BLaER1 treated with 17β-estradiol and CSF1 and Interleukin-3, amounts not matched to agents 10 nM and 100 nM (cell line): ENCODE measurements at regions not wholly inside any gene's neighbourhood (a gene's known extent, or its start where the extent isn't known, plus 50 kb on each side); places are given as distances from the start of the nearest gene placed in this dataset.
"Not testable (repeated sequence)": the region's sequence is repeated elsewhere in the genome, so short reads cannot be mapped to it uniquely, and the experiment has no call there.

Source experiments
- H3K27ac ChIP-seq, 11 experiments: shearing (Covaris generic); formaldehyde crosslinking; 2 replicates each; pipeline ENCODE4 v1.8.1; 2022
- H3K27me3 ChIP-seq, 11 experiments: shearing (Covaris generic); formaldehyde crosslinking; 2 replicates each; pipeline ENCODE4 v1.8.1; 2022
- H3K36me3 ChIP-seq, 11 experiments: shearing (Covaris generic); formaldehyde crosslinking; 2 replicates each; pipeline ENCODE4 v1.8.1; 2022
- H3K4me1 ChIP-seq, 10 experiments: shearing (Covaris generic); formaldehyde crosslinking; 2 replicates each; pipeline ENCODE4 v1.8.1; 2022
- H3K4me2 ChIP-seq, 11 experiments: shearing (Covaris generic); formaldehyde crosslinking; 2 replicates each; pipeline ENCODE4 v1.8.1; 2022
- H3K4me3 ChIP-seq, 10 experiments: shearing (Covaris generic); formaldehyde crosslinking; 2 replicates each; pipeline ENCODE4 v1.8.1; 2022
- H3K9ac ChIP-seq, 11 experiments: shearing (Covaris generic); formaldehyde crosslinking; 2 replicates each; pipeline ENCODE4 v1.8.1; 2022
- H3K9me3 ChIP-seq, 11 experiments: shearing (Covaris generic); formaldehyde crosslinking; replicated peaks in 1 of 11; 2 replicates each; pipeline ENCODE4 v1.8.1; 2022
- H4K20me1 ChIP-seq, 11 experiments: shearing (Covaris generic); formaldehyde crosslinking; 2 replicates each; pipeline ENCODE4 v1.8.1; 2022
- Cebpa-rat ChIP-seq, 11 experiments: shearing (Covaris generic); IDR thresholded peaks; 2 replicates each; pipeline ENCODE4 v1.8.1; 2022

DNA sequence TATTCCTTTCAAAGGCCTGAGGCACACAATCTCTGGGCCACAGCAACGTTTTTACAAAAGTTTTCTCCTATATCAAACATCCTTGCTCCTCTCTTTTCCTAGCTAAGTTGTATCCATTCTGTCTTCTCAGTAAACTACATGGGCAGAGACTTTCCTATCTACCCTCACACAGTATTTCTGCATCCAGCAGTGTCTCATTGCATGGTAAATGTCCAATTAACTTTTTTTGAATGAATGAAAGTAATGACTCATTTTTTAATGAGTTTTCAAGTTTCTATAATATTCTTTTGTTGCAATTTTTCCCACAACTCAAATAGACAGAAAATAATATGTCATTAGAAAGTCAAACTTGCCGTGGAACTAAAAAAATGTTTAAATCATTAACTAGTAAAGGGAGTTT lies 688.6 kb downstream of the JRKL start:
- H3K4me3 ChIP-seq, result no peak overlapping the region
- TF ChIP-seq Cebpa-rat (IDR thresholded peaks at IDR 0.05), result no peak
- H3K27ac ChIP-seq, result no peak overlapping the region
- H3K4me1 ChIP-seq, result no peaks in the 10 kb centered on the region
- no peaks in the 10 kb centered on the region for H3K27me3 ChIP-seq
- no peaks in the 10 kb centered on the region for H3K36me3 ChIP-seq
- H3K9ac ChIP-seq, result no peak overlapping the region
- H4K20me1 ChIP-seq, result no peaks in the 10 kb centered on the region
- peaks cover 12 to 21% (median 14%) of the 10 kb centered on the region in 11 experiments for H3K9me3 ChIP-seq
- H3K4me2 ChIP-seq, result no peak overlapping the region

DNA sequence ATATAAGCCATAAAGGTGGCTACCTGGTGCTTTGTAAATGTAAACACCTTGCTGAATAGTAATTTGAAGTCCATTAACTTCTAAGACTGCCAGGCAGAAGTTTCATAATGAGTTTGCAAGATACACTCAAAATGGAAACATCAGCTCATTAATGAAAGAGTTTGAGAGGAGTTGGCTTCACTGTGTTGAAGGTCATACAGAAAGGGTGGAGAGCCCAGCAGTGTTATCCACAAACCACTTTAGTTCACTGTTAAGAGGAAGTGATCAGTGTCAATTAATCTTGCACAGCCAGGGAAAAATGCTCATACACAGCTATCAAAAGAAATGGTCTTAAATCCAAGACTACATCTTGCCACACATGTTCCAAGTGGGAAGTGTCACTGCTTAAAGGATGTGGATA lies 689.4 kb downstream of the JRKL start:
- H3K27ac ChIP-seq, result no peak overlapping the region
- H3K4me2 ChIP-seq, result no peak overlapping the region
- no peaks in the 10 kb centered on the region for H3K27me3 ChIP-seq
- no peaks in the 10 kb centered on the region for H3K4me1 ChIP-seq
- H3K9ac ChIP-seq, result no peak overlapping the region
- no peaks in the 10 kb centered on the region for H4K20me1 ChIP-seq
- H3K36me3 ChIP-seq, result no peaks in the 10 kb centered on the region
- no peak for TF ChIP-seq Cebpa-rat (IDR thresholded peaks at IDR 0.05)
- H3K9me3 ChIP-seq, result peaks cover 4 to 13% (median 6%) of the 10 kb centered on the region in 11 experiments
- no peak overlapping the region for H3K4me3 ChIP-seq

DNA sequence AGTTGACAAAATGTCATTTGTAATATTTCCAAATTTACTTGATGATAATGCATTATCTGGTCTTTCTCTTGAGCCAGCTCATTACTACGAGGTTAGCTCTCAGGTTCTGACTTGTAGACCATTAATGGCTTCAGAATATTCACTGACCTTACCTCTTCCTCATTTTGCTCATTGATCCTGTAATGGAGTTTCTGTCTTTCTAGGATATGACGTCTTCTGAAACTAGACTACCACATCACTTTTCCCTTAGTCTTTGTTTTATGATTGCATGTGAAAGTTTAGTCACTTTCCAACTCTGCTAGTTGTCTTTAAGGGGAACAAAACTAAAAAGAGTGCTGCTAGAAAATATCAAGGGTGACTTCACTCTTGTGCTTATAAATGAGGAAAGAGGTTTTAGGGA lies 697.6 kb downstream of the JRKL start:
- Histone ChIP-seq H3K27ac (no peak overlapping the region), H3K4me2 (no peak overlapping the region), H3K27me3 (no peaks in the 10 kb centered on the region), H3K9me3 (no peaks in the 10 kb centered on the region), H3K9ac (no peak overlapping the region), H3K36me3 (no peaks in the 10 kb centered on the region), H3K4me1 (no peaks in the 10 kb centered on the region), H3K4me3 (no peak overlapping the region), H4K20me1 (no peaks in the 10 kb centered on the region)
- no peak for TF ChIP-seq Cebpa-rat (IDR thresholded peaks at IDR 0.05)

DNA sequence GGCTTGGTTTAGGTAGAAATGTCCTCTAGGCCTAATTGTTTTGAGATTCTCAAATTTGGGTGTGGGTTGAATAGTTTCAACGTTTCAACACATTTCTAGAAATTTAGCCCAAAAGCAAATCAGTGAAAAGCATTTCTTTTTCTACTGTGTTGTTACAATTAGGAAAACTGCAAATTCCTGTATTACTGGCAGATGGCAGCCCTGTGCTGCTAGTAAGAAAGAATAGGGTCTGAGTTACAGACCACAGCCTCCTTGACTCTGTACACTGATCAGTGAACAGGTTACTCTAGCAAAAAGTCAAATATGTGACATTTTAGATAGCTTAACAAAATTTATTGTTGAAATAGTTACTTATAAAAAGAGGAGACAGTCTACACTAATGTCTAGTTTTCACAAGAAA lies 703.0 kb downstream of the JRKL start:
- H3K9ac ChIP-seq, result no peak overlapping the region
- H3K4me3 ChIP-seq, result no peak overlapping the region
- no peaks in the 10 kb centered on the region for H3K4me1 ChIP-seq
- no peaks in the 10 kb centered on the region for H3K9me3 ChIP-seq
- no peak overlapping the region for H3K4me2 ChIP-seq
- H3K27me3 ChIP-seq, result no peaks in the 10 kb centered on the region
- TF ChIP-seq Cebpa-rat (IDR thresholded peaks at IDR 0.05), result no peak
- no peaks in the 10 kb centered on the region for H4K20me1 ChIP-seq
- no peaks in the 10 kb centered on the region for H3K36me3 ChIP-seq
- H3K27ac ChIP-seq, result no peak overlapping the region

DNA sequence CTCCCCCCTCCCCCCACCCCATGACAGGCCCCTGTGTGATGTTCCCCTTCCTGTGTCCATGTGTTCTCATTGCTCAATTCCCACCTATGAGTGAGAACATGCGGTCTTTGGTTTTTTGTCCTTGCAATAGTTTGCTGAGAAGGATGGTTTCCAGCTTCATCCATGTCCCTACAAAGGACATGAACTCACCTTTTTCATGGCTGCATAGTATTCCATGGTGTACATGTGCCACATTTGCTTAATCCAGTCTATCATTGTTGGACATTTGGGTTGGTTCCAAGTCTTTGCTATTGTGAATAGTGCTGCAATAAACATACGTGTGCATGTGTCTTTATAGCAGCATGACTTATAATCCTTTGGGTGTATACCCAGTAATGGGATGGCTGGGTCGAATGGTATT lies 712.4 kb downstream of the JRKL start:
- not testable (repeated sequence) for H3K27ac ChIP-seq, H3K9me3 ChIP-seq, H3K4me3 ChIP-seq, H3K36me3 ChIP-seq, H3K4me2 ChIP-seq, H3K9ac ChIP-seq, H3K27me3 ChIP-seq, H3K4me1 ChIP-seq, H4K20me1 ChIP-seq

DNA sequence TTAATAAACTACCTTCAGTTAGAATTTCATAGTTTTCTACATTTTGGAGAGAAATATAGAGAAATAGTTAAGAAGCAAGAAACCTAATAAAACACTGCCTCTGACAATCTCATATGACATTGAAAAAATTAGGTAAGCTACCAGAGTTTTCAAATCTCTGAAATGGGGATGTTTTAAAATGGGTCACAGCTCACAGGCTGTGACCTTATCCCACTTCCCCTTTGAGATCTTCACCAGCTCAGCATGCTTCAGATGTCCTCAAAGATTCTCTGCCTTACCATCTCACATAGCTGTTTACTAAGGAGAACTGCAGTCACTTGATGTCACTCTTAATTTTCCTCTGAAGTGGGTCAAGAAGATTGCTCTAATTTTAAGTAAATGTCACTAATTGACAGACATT lies 717.8 kb downstream of the JRKL start:
- Histone ChIP-seq H3K9me3 (no peaks in the 10 kb centered on the region), H3K36me3 (no peaks in the 10 kb centered on the region), H3K27me3 (no peaks in the 10 kb centered on the region), H4K20me1 (no peaks in the 10 kb centered on the region), H3K27ac (no peak overlapping the region), H3K9ac (no peak overlapping the region), H3K4me1 (no peaks in the 10 kb centered on the region), H3K4me2 (no peak overlapping the region), H3K4me3 (no peak overlapping the region)
- no peak for TF ChIP-seq Cebpa-rat (IDR thresholded peaks at IDR 0.05)

DNA sequence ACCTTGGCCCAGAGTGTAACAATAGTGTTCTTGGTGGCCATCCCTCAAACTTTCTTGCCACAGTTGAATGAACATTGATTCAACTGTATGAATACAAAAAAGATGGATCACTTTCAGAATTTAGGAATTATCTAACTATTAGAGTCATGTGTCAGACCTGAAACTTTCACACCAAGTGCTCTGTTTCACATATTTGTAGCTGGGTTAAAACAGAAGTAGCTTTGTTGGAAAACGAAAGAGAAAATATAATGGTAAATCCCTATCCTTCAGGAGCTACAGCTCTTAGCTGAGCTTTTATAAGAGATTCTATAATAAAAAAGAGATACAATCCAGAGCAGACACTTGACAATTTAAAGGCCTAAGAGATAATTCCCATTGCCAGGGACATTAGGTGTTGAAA lies 719.3 kb downstream of the JRKL start:
- H3K9ac ChIP-seq, result no peak overlapping the region
- H3K4me3 ChIP-seq, result no peak overlapping the region
- no peaks in the 10 kb centered on the region for H3K4me1 ChIP-seq
- no peaks in the 10 kb centered on the region for H3K9me3 ChIP-seq
- no peak overlapping the region for H3K4me2 ChIP-seq
- H3K36me3 ChIP-seq, result no peaks in the 10 kb centered on the region
- H3K27me3 ChIP-seq, result no peaks in the 10 kb centered on the region
- H3K27ac ChIP-seq, result no peak overlapping the region
- no peaks in the 10 kb centered on the region for H4K20me1 ChIP-seq
- no peak for TF ChIP-seq Cebpa-rat (IDR thresholded peaks at IDR 0.05)

- Histone ChIP-seq H3K4me2 (no peak overlapping the region; a peak in 1 of 22 replicates), H3K27me3 (no peaks in the 10 kb centered on the region), H3K9ac (no peak overlapping the region), H3K36me3 (no peaks in the 10 kb centered on the region), H3K9me3 (no peaks in the 10 kb centered on the region), H4K20me1 (no peaks in the 10 kb centered on the region), H3K4me3 (no peak overlapping the region), H3K27ac (no peak overlapping the region), H3K4me1 (no peaks in the 10 kb centered on the region)
- peak in 2 of 11 experiments; percentile 36 to 51; a peak in 2 of 22 replicates for TF ChIP-seq Cebpa-rat (IDR thresholded peaks at IDR 0.05)
Observed at GRCh38 chr11:97110376-97110775, 720.6 kb downstream of the JRKL start.

GRCh38 chr11:97111559-97111958 lies 721.7 kb downstream of the JRKL start:
- H3K27ac ChIP-seq, result no peak overlapping the region
- no peaks in the 10 kb centered on the region for H3K27me3 ChIP-seq
- no peak for TF ChIP-seq Cebpa-rat (IDR thresholded peaks at IDR 0.05)
- H3K4me2 ChIP-seq, result no peak overlapping the region
- no peaks in the 10 kb centered on the region for H3K4me1 ChIP-seq
- no peaks in the 10 kb centered on the region for H4K20me1 ChIP-seq
- H3K9me3 ChIP-seq, result no peaks in the 10 kb centered on the region
- H3K4me3 ChIP-seq, result no peak overlapping the region
- no peak overlapping the region for H3K9ac ChIP-seq
- H3K36me3 ChIP-seq, result no peaks in the 10 kb centered on the region

- Histone ChIP-seq H3K9ac (no peak overlapping the region), H3K36me3 (no peaks in the 10 kb centered on the region), H3K27ac (no peak overlapping the region), H3K4me1 (no peaks in the 10 kb centered on the region), H3K4me3 (no peak overlapping the region), H3K4me2 (no peak overlapping the region), H3K9me3 (no peaks in the 10 kb centered on the region), H3K27me3 (no peaks in the 10 kb centered on the region), H4K20me1 (no peaks in the 10 kb centered on the region)
- TF ChIP-seq Cebpa-rat (IDR thresholded peaks at IDR 0.05), result no peak
Observed at GRCh38 chr11:97118614-97119200, 728.9 kb downstream of the JRKL start.
